ENCODE measurements at regions not wholly inside any gene's neighbourhood (a gene's known extent, or its start where the extent isn't known, plus 50 kb on each side); places are given as distances from the start of the nearest gene placed in this dataset.

DNA sequence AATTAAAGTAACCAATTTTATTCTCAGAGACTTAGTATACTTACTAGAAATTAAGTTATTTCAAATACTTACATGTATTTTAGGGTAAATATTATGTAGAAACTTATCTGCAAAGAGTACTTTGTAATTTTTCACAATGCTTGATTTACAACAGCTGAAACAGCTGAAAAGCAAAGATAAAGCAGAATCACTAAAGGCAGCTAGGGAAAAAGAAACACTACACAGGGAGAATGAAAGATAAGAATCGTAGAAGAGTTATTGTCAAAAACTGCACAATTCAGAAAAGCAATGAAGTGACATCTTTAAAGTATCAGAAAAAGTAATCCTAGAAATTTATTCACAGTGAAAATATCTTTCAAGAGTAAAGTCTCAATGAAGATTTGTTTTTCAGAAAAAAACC, 69.7 kb upstream of the ZNF804B start (continued):
- TF ChIP-seq TFDP1 (CRISPR knock-in tag; IDR thresholded peaks at IDR 0.05; ENCODE audit: borderline replicate concordance): no peak
- TF ChIP-seq RCOR2 (CRISPR knock-in tag; IDR thresholded peaks at IDR 0.05): no peak
- TF ChIP-seq IRF9 (CRISPR knock-in tag; IDR thresholded peaks at IDR 0.05; ENCODE audit: borderline replicate concordance): no peak
- TF ChIP-seq ZNF281 (CRISPR knock-in tag; IDR thresholded peaks at IDR 0.05; ENCODE audit: borderline replicate concordance): no peak
- TF ChIP-seq ZSCAN25 (CRISPR knock-in tag; IDR thresholded peaks at IDR 0.05): no peak
- TF ChIP-seq ZUFSP (CRISPR knock-in tag; IDR thresholded peaks at IDR 0.05; ENCODE audit: borderline replicate concordance): no peak
- no peak for TF ChIP-seq SCMH1 (CRISPR knock-in tag; IDR thresholded peaks at IDR 0.05; ENCODE audit: borderline replicate concordance)
